ENCODE measurements at regions not wholly inside any gene's neighbourhood (a gene's known extent, or its start where the extent isn't known, plus 50 kb on each side); places are given as distances from the start of the nearest gene placed in this dataset.

- TF ChIP-seq EGR1 (IDR thresholded peaks at IDR 0.05) (no peak), CREB1 (IDR thresholded peaks at IDR 0.05; ENCODE audit: low read depth) (no peak), RAD21 (IDR thresholded peaks at IDR 0.05; ENCODE audit: low read depth) (no peak), EP300 (IDR thresholded peaks at IDR 0.05; ENCODE audit: borderline replicate concordance) (no peak), CEBPB (IDR thresholded peaks at IDR 0.05) (no peak), YY1 (IDR thresholded peaks at IDR 0.05; ENCODE audit: low read depth) (no peak), ZBTB7A (IDR thresholded peaks at IDR 0.05; ENCODE audit: low read depth) (no peak), TCF12 (IDR thresholded peaks at IDR 0.05; ENCODE audit: low read depth) (no peak), MAX (IDR thresholded peaks at IDR 0.05) (no peak), REST (IDR thresholded peaks at IDR 0.05; ENCODE audit: low read depth) (no peak), TEAD4 (IDR thresholded peaks at IDR 0.05) (no peak), TAF1 (IDR thresholded peaks at IDR 0.05; ENCODE audit: low read depth) (no peak), NFIC (IDR thresholded peaks at IDR 0.05) (no peak), USF1 (IDR thresholded peaks at IDR 0.05) (no peak)
These were observed 51.9 kb upstream of the NMUR2 start for GRCh38 chr5:152456815-152457443.

- TF ChIP-seq REST (IDR thresholded peaks at IDR 0.05; ENCODE audit: low read depth) = no peak
- no peak for TF ChIP-seq EP300 (IDR thresholded peaks at IDR 0.05; ENCODE audit: borderline replicate concordance)
- TF ChIP-seq RAD21 (IDR thresholded peaks at IDR 0.05; ENCODE audit: low read depth) = no peak; the same call in 1 of the 2 replicates
- no peak for TF ChIP-seq MAX (IDR thresholded peaks at IDR 0.05)
- TF ChIP-seq ZBTB7A (IDR thresholded peaks at IDR 0.05; ENCODE audit: low read depth) = no peak
- no peak for TF ChIP-seq FOXM1 (IDR thresholded peaks at IDR 0.05; ENCODE audit: borderline replicate concordance, low read depth)
- TF ChIP-seq TCF12 (IDR thresholded peaks at IDR 0.05; ENCODE audit: low read depth) = no peak
- no peak for TF ChIP-seq EGR1 (IDR thresholded peaks at IDR 0.05)
These were observed 57.1 kb upstream of the NMUR2 start for GRCh38 chr5:152462021-152462721.

GRCh38 chr5:152464048-152464447 is 59.0 kb upstream of the NMUR2 start:
- TF ChIP-seq MAX (IDR thresholded peaks at IDR 0.05) (no peak), TEAD4 (IDR thresholded peaks at IDR 0.05) (no peak), EP300 (IDR thresholded peaks at IDR 0.05; ENCODE audit: borderline replicate concordance) (no peak), EGR1 (IDR thresholded peaks at IDR 0.05) (no peak), ZBTB7A (IDR thresholded peaks at IDR 0.05; ENCODE audit: low read depth) (no peak), CREB1 (IDR thresholded peaks at IDR 0.05; ENCODE audit: low read depth) (no peak), TAF1 (IDR thresholded peaks at IDR 0.05; ENCODE audit: low read depth) (no peak), REST (IDR thresholded peaks at IDR 0.05; ENCODE audit: low read depth) (no peak), NFIC (IDR thresholded peaks at IDR 0.05) (no peak), FOXM1 (IDR thresholded peaks at IDR 0.05; ENCODE audit: borderline replicate concordance, low read depth) (no peak), YY1 (IDR thresholded peaks at IDR 0.05; ENCODE audit: low read depth) (no peak), TCF12 (IDR thresholded peaks at IDR 0.05; ENCODE audit: low read depth) (no peak), CEBPB (IDR thresholded peaks at IDR 0.05) (no peak), USF1 (IDR thresholded peaks at IDR 0.05) (no peak), RAD21 (IDR thresholded peaks at IDR 0.05; ENCODE audit: low read depth) (no peak)

GRCh38 chr5:152465140-152465539 is 60.1 kb upstream of the NMUR2 start:
- TF ChIP-seq TCF12 (IDR thresholded peaks at IDR 0.05; ENCODE audit: low read depth) (no peak), FOXM1 (IDR thresholded peaks at IDR 0.05; ENCODE audit: borderline replicate concordance, low read depth) (no peak), TEAD4 (IDR thresholded peaks at IDR 0.05) (no peak), CEBPB (IDR thresholded peaks at IDR 0.05) (no peak), MAX (IDR thresholded peaks at IDR 0.05) (no peak), TAF1 (IDR thresholded peaks at IDR 0.05; ENCODE audit: low read depth) (no peak), RAD21 (IDR thresholded peaks at IDR 0.05; ENCODE audit: low read depth) (no peak), YY1 (IDR thresholded peaks at IDR 0.05; ENCODE audit: low read depth) (no peak), EP300 (IDR thresholded peaks at IDR 0.05; ENCODE audit: borderline replicate concordance) (no peak), CREB1 (IDR thresholded peaks at IDR 0.05; ENCODE audit: low read depth) (no peak), REST (IDR thresholded peaks at IDR 0.05; ENCODE audit: low read depth) (no peak), EGR1 (IDR thresholded peaks at IDR 0.05) (no peak), ZBTB7A (IDR thresholded peaks at IDR 0.05; ENCODE audit: low read depth) (no peak), USF1 (IDR thresholded peaks at IDR 0.05) (no peak), NFIC (IDR thresholded peaks at IDR 0.05) (no peak)

Measured in Ishikawa (cell line).